Epidermal melanocyte (primary cell): ENCODE measurements at regions not wholly inside any gene's neighbourhood (a gene's known extent, or its start where the extent isn't known, plus 50 kb on each side); places are given as distances from the start of the nearest gene placed in this dataset.

ENCODE experiments used
- DNase-seq: peaks from one replicate; pipeline ENCODE4 v3.0.0; 2011; ENCODE audit warnings: low spot score; ENCODE audit not compliant: insufficient read length

GRCh38 chr21:16294128-16294527 is 564.3 kb downstream of the USP25 start:
- DNase-seq = no peak

GRCh38 chr21:16302851-16303282 is 573.1 kb downstream of the USP25 start:
- DNase-seq = no peak

GRCh38 chr21:16304174-16305095 is 574.7 kb downstream of the USP25 start:
- DNase-seq = no peak

- DNase-seq = no peak
Observed at GRCh38 chr21:16305686-16306085, 575.9 kb downstream of the USP25 start.

GRCh38 chr21:16307256-16307655 is 577.5 kb downstream of the USP25 start:
- no peak for DNase-seq

GRCh38 chr21:16308269-16308668 is 578.5 kb downstream of the USP25 start:
- DNase-seq = no peak

- no peak for DNase-seq
Observed at GRCh38 chr21:16309250-16309971, 579.6 kb downstream of the USP25 start.

- DNase-seq = no peak
Observed at GRCh38 chr21:16310176-16310575, 580.4 kb downstream of the USP25 start.

GRCh38 chr21:16311229-16311628 is 581.4 kb downstream of the USP25 start:
- no peak for DNase-seq

- DNase-seq = no peak
Observed at GRCh38 chr21:16312321-16312720, 582.5 kb downstream of the USP25 start.

- DNase-seq = no peak
Observed at GRCh38 chr21:16315223-16315622, 585.4 kb downstream of the USP25 start.

- no peak for DNase-seq
Observed at GRCh38 chr21:16318651-16319300, 589.0 kb downstream of the USP25 start.

- DNase-seq = no peak
Observed at GRCh38 chr21:16320110-16320509, 590.3 kb downstream of the USP25 start.

GRCh38 chr21:16322454-16322853 is 592.7 kb downstream of the USP25 start:
- no peak for DNase-seq

GRCh38 chr21:16323596-16323995 is 593.8 kb downstream of the USP25 start:
- DNase-seq = no peak

GRCh38 chr21:16324630-16325029 is 594.8 kb downstream of the USP25 start:
- DNase-seq = no peak

- no peak for DNase-seq
Observed at GRCh38 chr21:16330082-16330907, 600.5 kb downstream of the USP25 start.

GRCh38 chr21:16330908-16331268 is 601.1 kb downstream of the USP25 start:
- no peak for DNase-seq

GRCh38 chr21:16337266-16337665 is 607.5 kb downstream of the USP25 start:
- no peak for DNase-seq

GRCh38 chr21:16342932-16343331 is 613.1 kb downstream of the USP25 start:
- DNase-seq = no peak

- no peak for DNase-seq
Observed at GRCh38 chr21:16343776-16344175, 614.0 kb downstream of the USP25 start.
